IPS-NIHi7 (cell line): ENCODE measurements at regions not wholly inside any gene's neighbourhood (a gene's known extent, or its start where the extent isn't known, plus 50 kb on each side); places are given as distances from the start of the nearest gene placed in this dataset.

ENCODE experiments used
- DNase-seq: peaks from one replicate; pipeline ENCODE4 v3.0.0; 2012; ENCODE audit warnings: mixed read lengths; ENCODE audit errors: extremely low spot score

- no peak for DNase-seq
Measured at GRCh38 chr10:79004311-79004710, 64.5 kb upstream of the ZMIZ1 start.

GRCh38 chr10:79005126-79005810 is 63.5 kb upstream of the ZMIZ1 start:
- DNase-seq: no peak

GRCh38 chr10:79007018-79007417 is 61.7 kb upstream of the ZMIZ1 start:
- DNase-seq: no peak

GRCh38 chr10:79007421-79008319 is 61.1 kb upstream of the ZMIZ1 start:
- DNase-seq: no peak

- no peak for DNase-seq
Measured at GRCh38 chr10:79009145-79009544, 59.6 kb upstream of the ZMIZ1 start.

GRCh38 chr10:79012567-79012966 is 56.2 kb upstream of the ZMIZ1 start:
- DNase-seq: no peak

GRCh38 chr10:79013406-79013987 is 55.3 kb upstream of the ZMIZ1 start:
- no peak for DNase-seq

- no peak for DNase-seq
Measured at GRCh38 chr10:79014796-79015195, 54.0 kb upstream of the ZMIZ1 start.

- DNase-seq: no peak
Measured at GRCh38 chr10:79017882-79018520, 50.8 kb upstream of the ZMIZ1 start.

- DNase-seq: no peak
Measured at GRCh38 chr10:79018521-79019011, 50.2 kb upstream of the ZMIZ1 start.
